Mesothelial cell of epicardium (in vitro differentiated cells): ENCODE measurements at regions not wholly inside any gene's neighbourhood (a gene's known extent, or its start where the extent isn't known, plus 50 kb on each side); places are given as distances from the start of the nearest gene placed in this dataset.

ENCODE experiments used
- DNase-seq, 2 experiments: peaks; one replicate each; pipeline ENCODE4 v3.0.0; 2021; ENCODE audit warnings: low spot score in 2 of 2; ENCODE audit not compliant: unreplicated experiment in 2 of 2
- H3K27ac Mint-ChIP-seq: 2 replicates; pipeline ENCODE4 v1.8.0; 2021; ENCODE audit warnings: mixed read lengths
- H3K27me3 Mint-ChIP-seq: 2 replicates; pipeline ENCODE4 v1.8.0; 2021; ENCODE audit warnings: low read depth, mixed read lengths
- H3K36me3 Mint-ChIP-seq: 2 replicates; pipeline ENCODE4 v1.8.0; 2021; ENCODE audit warnings: mixed read lengths
- H3K4me1 Mint-ChIP-seq: 2 replicates; pipeline ENCODE4 v1.8.0; 2021; ENCODE audit warnings: mixed read lengths
- H3K4me3 Mint-ChIP-seq: 2 replicates; pipeline ENCODE4 v1.8.0; 2021; ENCODE audit warnings: mild to moderate bottlenecking, moderate library complexity, mixed read lengths
- H3K9me3 Mint-ChIP-seq: 2 replicates; pipeline ENCODE4 v1.8.0; 2021; ENCODE audit warnings: mixed read lengths
- TF ChIP-seq, protein P1 (sequence below): fragments of 200-600 bp; sonication (generic); IDR thresholded peaks from one replicate; pipeline ENCODE4 v1.5.0; 2021; ENCODE audit warnings: antibody characterized with exemption; ENCODE audit not compliant: unreplicated experiment

DNA sequence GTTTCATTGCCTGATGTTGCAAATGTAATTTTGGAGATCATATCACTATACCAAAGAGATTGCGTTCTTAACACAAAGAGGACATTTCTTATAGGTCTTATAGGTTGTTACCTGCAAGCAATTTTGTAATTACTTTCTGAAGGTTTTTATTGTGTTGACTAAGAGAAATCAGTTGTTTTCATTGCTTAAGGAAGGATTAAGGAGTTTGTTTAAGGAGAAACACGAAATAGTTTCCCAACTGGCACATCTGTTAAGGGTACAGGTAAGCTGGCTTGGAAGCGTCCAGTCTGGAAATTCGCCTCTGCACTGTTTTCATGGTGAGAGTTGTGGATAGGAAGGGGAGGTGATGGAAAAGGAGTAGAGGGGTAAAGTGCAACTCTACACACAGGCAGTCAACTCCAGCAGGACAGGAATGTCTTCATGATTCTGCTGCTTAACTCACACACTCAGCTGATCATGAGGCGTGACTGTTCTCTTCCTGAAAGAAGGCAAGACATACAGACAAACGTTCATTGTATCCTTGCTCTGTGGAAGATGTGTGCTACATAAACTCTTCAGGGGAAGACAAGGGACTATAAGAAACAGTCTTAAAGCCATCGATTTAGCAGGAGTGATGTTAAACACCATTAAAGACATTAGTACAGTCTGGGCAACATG, 61.4 kb upstream of the ACSL3 start:
- Mint-ChIP-seq H3K27me3 (no peaks in the 10 kb centered on the region), H3K4me3 (no peak overlapping the region), H3K36me3 (no peaks in the 10 kb centered on the region), H3K9me3 (no peaks in the 10 kb centered on the region), H3K4me1 (peaks cover 27% of the 10 kb centered on the region), H3K27ac (no peak overlapping the region)
- TF ChIP-seq, protein P1, sequence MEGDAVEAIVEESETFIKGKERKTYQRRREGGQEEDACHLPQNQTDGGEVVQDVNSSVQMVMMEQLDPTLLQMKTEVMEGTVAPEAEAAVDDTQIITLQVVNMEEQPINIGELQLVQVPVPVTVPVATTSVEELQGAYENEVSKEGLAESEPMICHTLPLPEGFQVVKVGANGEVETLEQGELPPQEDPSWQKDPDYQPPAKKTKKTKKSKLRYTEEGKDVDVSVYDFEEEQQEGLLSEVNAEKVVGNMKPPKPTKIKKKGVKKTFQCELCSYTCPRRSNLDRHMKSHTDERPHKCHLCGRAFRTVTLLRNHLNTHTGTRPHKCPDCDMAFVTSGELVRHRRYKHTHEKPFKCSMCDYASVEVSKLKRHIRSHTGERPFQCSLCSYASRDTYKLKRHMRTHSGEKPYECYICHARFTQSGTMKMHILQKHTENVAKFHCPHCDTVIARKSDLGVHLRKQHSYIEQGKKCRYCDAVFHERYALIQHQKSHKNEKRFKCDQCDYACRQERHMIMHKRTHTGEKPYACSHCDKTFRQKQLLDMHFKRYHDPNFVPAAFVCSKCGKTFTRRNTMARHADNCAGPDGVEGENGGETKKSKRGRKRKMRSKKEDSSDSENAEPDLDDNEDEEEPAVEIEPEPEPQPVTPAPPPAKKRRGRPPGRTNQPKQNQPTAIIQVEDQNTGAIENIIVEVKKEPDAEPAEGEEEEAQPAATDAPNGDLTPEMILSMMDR: no peak
- no peak for DNase-seq

DNA sequence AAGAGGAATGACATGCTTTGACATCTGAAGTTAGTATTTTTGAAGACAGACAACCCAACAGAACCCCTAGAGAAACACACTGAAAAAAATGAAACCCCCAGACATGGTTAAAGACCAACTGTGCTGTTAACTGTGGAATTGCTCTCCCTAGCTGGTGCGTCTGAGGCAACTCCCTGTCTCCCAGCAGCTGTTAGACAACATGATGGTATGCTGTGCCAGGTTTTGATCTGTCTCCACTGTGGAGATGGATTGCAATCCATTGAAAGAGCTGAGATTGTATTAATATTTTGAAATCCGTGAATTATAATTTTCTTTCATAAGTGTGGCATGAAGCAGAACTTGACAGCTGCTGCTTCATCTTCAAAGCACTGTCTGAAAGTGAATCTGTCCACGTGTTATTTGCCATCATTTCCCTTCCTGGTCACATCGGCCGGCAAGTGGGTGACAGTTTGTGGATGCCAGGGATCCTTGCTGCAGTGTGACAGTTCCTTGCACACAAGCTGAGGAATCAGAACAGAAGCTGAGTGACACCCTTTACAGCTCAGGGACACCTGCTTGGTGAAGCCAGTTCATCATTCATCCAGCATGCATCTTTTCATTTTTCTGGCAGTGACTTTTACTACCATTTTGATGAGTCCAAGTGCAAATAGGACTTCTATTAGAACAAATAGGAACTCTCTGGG, 58.2 kb upstream of the ACSL3 start:
- no peaks in the 10 kb centered on the region for H3K27me3 Mint-ChIP-seq
- H3K27ac Mint-ChIP-seq: no peak overlapping the region
- H3K4me1 Mint-ChIP-seq: peaks cover 26% of the 10 kb centered on the region

DNA sequence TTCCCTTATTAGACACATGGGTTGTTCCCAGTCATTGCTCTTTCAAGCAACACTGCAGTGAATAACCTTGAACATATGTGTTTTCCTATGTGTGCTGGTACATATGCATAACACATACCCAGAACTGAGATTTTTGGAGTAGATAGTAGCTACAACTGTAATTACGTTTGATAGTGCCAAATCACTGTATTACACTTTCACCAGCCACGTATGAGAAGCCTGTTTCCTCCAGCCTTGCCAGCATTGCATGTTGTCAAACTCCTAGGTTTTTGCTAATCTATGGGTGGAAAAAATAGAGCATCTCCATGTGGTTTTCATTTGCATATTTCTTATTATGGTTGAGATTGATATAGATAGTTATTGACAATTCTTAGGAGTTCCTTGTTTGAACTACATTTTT, 56.5 kb upstream of the ACSL3 start:
- DNase-seq: no peak
- peaks cover 26% of the 10 kb centered on the region for H3K4me1 Mint-ChIP-seq
- H3K4me3 Mint-ChIP-seq: no peak overlapping the region
- no peaks in the 10 kb centered on the region for H3K36me3 Mint-ChIP-seq
- H3K9me3 Mint-ChIP-seq: no peaks in the 10 kb centered on the region
- TF ChIP-seq, protein P1: no peak
- H3K27me3 Mint-ChIP-seq: no peaks in the 10 kb centered on the region
- no peak overlapping the region for H3K27ac Mint-ChIP-seq

More for the DNA sequence above, 58.2 kb upstream of the ACSL3 start:
- no peak overlapping the region for H3K4me3 Mint-ChIP-seq
- no peaks in the 10 kb centered on the region for H3K36me3 Mint-ChIP-seq
- H3K9me3 Mint-ChIP-seq: no peaks in the 10 kb centered on the region
- TF ChIP-seq, protein P1: no peak
- no peak for DNase-seq

DNA sequence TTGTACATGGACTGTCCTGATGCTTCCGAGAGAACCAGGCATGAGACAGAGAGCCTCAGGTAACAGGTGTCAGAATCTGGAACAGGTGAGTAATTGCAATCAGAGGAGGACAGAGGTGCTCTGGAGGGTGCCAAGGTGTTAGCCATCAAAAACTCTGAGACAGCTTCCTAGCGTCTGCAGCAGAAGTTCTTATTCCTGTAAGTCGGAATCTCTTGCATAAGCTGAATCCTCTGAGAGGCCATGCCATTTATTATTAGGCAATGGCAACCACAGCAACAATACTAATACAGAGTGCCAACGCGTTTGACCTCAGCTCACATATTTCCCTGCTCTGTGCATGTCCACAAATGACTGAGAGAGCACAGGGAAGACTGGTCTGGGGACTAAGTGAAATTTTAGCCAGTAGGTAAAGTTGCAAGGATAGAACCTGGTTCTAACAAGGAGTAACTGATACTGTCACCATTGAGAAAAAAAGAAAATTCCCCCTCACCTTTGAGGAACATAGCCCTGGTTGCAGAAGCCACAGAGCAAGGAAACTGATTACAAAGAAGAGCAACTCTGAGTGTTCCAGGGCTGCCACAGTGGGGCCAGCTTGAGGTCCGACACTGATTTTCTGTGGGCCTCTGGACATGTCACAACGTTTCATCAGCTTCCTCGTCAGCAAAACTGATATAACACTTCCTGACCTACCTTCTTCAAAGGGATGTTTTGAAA, 55.1 kb upstream of the ACSL3 start:
- Mint-ChIP-seq H3K27ac (peak overlapping the region; percentile 69), H3K4me1 (peaks cover 26% of the 10 kb centered on the region), H3K4me3 (no peak overlapping the region), H3K27me3 (no peaks in the 10 kb centered on the region), H3K9me3 (no peaks in the 10 kb centered on the region), H3K36me3 (no peaks in the 10 kb centered on the region)
- DNase-seq: no peak
- TF ChIP-seq, protein P1: no peak

DNA sequence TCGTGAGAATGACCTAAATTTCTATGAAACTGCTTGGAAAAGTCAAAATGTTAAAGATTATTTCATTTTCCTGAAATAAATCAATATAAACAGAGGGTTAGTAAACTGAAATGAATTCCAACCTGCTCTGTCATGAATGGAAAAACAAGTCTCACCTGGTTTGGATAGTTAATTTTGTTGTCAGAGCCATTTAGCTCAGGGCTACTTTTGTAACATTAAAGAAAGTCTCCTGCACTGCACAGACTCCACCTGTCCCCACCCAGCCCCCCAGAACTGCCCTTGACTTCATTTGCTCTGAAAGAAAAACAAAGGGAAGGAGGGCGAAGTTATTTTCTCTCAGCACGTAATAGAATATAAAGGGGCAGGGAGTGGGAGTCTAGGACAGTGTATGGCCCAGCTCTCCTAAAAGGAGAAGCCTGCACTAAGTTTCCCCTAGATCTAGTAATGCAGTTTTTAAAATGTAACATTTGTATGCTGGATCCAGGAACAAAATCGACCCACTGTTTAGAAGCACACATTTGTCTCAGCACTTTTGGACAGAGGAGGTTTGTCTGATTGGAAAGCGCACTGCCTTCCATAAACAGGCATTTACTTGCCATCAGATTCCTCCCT, 54.2 kb upstream of the ACSL3 start:
- no peak overlapping the region for H3K4me3 Mint-ChIP-seq
- H3K36me3 Mint-ChIP-seq: no peaks in the 10 kb centered on the region
- no peaks in the 10 kb centered on the region for H3K27me3 Mint-ChIP-seq
- DNase-seq: no peak
- H3K4me1 Mint-ChIP-seq: peaks cover 26% of the 10 kb centered on the region
- TF ChIP-seq, protein P1: no peak
- H3K9me3 Mint-ChIP-seq: no peaks in the 10 kb centered on the region
- H3K27ac Mint-ChIP-seq: peak overlapping the region; percentile 88
